ENCODE measurements at regions not wholly inside any gene's neighbourhood (a gene's known extent, or its start where the extent isn't known, plus 50 kb on each side); places are given as distances from the start of the nearest gene placed in this dataset.

DNA sequence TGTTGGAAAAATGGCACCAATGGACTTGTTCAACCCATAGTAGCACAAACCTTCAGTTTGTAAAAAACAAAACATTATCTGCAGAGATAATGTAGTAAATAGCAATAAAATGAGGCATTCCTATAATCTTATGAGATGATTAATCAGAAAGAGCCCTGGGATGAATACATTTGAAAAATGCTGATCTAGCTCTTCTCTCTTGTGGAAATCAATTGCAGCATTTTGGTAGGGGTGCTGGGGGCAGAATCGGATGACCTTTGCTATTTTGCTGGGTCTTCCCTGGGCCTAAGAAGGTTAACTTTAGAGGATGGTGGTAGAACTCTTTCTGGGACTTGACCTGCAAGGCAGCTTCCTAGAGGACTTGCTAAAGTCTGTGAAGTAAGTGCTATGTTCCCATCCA lies 163.5 kb downstream of the ADRA2A start:
- H3K9ac ChIP-seq (replicated peaks; ENCODE audit: extremely low read depth, insufficient read depth, low read length), result no peak overlapping the region
- no peaks in the 10 kb centered on the region for H3K4me1 ChIP-seq (ENCODE audit: control insufficient read depth, extremely low read depth, insufficient read depth, low read length)
- ChIA-PET CTCF (no interaction called here), POLR2A (no interaction called here)
- intact Hi-C loops (cut with micrococcal nuclease), result no loop called here
- TF ChIP-seq, protein P1, sequence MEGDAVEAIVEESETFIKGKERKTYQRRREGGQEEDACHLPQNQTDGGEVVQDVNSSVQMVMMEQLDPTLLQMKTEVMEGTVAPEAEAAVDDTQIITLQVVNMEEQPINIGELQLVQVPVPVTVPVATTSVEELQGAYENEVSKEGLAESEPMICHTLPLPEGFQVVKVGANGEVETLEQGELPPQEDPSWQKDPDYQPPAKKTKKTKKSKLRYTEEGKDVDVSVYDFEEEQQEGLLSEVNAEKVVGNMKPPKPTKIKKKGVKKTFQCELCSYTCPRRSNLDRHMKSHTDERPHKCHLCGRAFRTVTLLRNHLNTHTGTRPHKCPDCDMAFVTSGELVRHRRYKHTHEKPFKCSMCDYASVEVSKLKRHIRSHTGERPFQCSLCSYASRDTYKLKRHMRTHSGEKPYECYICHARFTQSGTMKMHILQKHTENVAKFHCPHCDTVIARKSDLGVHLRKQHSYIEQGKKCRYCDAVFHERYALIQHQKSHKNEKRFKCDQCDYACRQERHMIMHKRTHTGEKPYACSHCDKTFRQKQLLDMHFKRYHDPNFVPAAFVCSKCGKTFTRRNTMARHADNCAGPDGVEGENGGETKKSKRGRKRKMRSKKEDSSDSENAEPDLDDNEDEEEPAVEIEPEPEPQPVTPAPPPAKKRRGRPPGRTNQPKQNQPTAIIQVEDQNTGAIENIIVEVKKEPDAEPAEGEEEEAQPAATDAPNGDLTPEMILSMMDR (IDR thresholded peaks at IDR 0.05; ENCODE audit: extremely low read depth in 1 of 2, insufficient read depth in 1 of 2, low read depth in 1 of 2, low read length in 2 of 2), result no peak
- no peak for TF ChIP-seq MYC (IDR thresholded peaks at IDR 0.05; ENCODE audit: low read depth, low read length)
- no peak for TF ChIP-seq EZH2 (IDR thresholded peaks at IDR 0.05; ENCODE audit: borderline replicate concordance, low read depth, low read length, severe bottlenecking)
- no peak for TF ChIP-seq POLR2A (IDR thresholded peaks at IDR 0.05; ENCODE audit: low read depth, low read length)
- TF ChIP-seq POLR2AphosphoS5 (IDR thresholded peaks at IDR 0.05; ENCODE audit: insufficient read depth, low read depth, low read length), result no peak
- TF ChIP-seq GATA2 (IDR thresholded peaks at IDR 0.05; ENCODE audit: insufficient read depth, insufficient read length, low read depth, low read length), result no peak
- TF ChIP-seq, protein P2, sequence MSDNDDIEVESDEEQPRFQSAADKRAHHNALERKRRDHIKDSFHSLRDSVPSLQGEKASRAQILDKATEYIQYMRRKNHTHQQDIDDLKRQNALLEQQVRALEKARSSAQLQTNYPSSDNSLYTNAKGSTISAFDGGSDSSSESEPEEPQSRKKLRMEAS (IDR thresholded peaks at IDR 0.05; ENCODE audit: insufficient read depth, insufficient read length), result no peak
- H3K9me3 ChIP-seq (replicated peaks; ENCODE audit: control insufficient read depth, insufficient read depth, low read length), result peaks cover 4% of the 10 kb centered on the region
- no peaks in the 10 kb centered on the region for H3K9me1 ChIP-seq (replicated peaks; ENCODE audit: control insufficient read depth, extremely low read depth, insufficient read depth, low read length)
- no peak overlapping the region for H3K4me3 ChIP-seq (replicated peaks in 1 of 3; ENCODE audit: insufficient read depth in 1 of 3, low read depth in 1 of 3, low read length in 3 of 3)
- H3K4me2 ChIP-seq (ENCODE audit: insufficient read depth, low read length), result no peak overlapping the region
- H3K36me3 ChIP-seq (ENCODE audit: control insufficient read depth in 2 of 2, extremely low read depth in 1 of 2, insufficient read depth in 2 of 2, low read length in 2 of 2), result no peaks in the 10 kb centered on the region
- BruUV-seq (replicated peaks), result no TSS peak
- H2AFZ ChIP-seq (ENCODE audit: low read depth, low read length), result no peak overlapping the region
- H4K20me1 ChIP-seq (replicated peaks; ENCODE audit: control insufficient read depth, extremely low read depth, insufficient read depth, low read length), result no peaks in the 10 kb centered on the region
- no peaks in the 10 kb centered on the region for H3K27me3 ChIP-seq (ENCODE audit: control insufficient read depth in 2 of 2, insufficient read depth in 2 of 2, low read length in 2 of 2)
- H3K79me2 ChIP-seq (ENCODE audit: control insufficient read depth, insufficient read depth, low read length), result no peaks in the 10 kb centered on the region
- dilution Hi-C loops (cut with MboI; ENCODE audit: extremely low pct_ligation_motif_present, low sequenced_read_pairs), result no loop called here
- FAIRE-seq (no peak), DNase-seq (ENCODE audit: low read depth, low spot score) (no peak)
- H3K27ac ChIP-seq (ENCODE audit: insufficient read depth, low read depth, low read length), result no peak overlapping the region

DNA sequence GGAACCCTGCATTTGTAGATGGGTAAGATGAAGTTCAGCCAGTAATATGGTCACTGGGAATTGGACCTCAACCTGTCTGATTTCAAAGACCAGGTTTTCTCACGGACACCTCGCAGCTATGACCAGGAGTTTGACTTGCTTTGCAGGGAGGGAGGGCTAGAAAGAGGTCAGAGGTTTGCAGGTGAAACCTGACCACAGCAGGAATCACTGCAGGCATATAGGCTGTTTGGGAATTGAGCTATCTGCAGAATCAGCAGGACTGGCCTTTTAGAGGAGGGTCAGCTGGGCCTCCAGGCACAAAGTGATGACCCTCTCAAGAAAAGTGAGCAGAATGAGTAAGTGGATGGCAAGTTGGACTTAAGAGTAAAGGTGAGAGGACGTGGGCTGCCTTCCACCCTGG lies 166.3 kb downstream of the ADRA2A start:
- no peaks in the 10 kb centered on the region for H3K36me3 ChIP-seq (ENCODE audit: control insufficient read depth in 2 of 2, extremely low read depth in 1 of 2, insufficient read depth in 2 of 2, low read length in 2 of 2)
- no peaks in the 10 kb centered on the region for H4K20me1 ChIP-seq (replicated peaks; ENCODE audit: control insufficient read depth, extremely low read depth, insufficient read depth, low read length)
- H3K4me3 ChIP-seq (replicated peaks in 1 of 3; ENCODE audit: insufficient read depth in 1 of 3, low read depth in 1 of 3, low read length in 3 of 3), result no peak overlapping the region
- no peaks in the 10 kb centered on the region for H3K9me1 ChIP-seq (replicated peaks; ENCODE audit: control insufficient read depth, extremely low read depth, insufficient read depth, low read length)
- ChIA-PET CTCF (no interaction called here), POLR2A (no interaction called here)
- no peaks in the 10 kb centered on the region for H3K79me2 ChIP-seq (ENCODE audit: control insufficient read depth, insufficient read depth, low read length)
- no peak for TF ChIP-seq POLR2AphosphoS5 (IDR thresholded peaks at IDR 0.05; ENCODE audit: insufficient read depth, low read depth, low read length)
- TF ChIP-seq, protein P1 (IDR thresholded peaks at IDR 0.05; ENCODE audit: extremely low read depth in 1 of 2, insufficient read depth in 1 of 2, low read depth in 1 of 2, low read length in 2 of 2), result no peak
- H3K9ac ChIP-seq (replicated peaks; ENCODE audit: extremely low read depth, insufficient read depth, low read length), result no peak overlapping the region
- H2AFZ ChIP-seq (ENCODE audit: low read depth, low read length), result no peak overlapping the region
- no peaks in the 10 kb centered on the region for H3K4me1 ChIP-seq (ENCODE audit: control insufficient read depth, extremely low read depth, insufficient read depth, low read length)
- no peak overlapping the region for H3K27ac ChIP-seq (ENCODE audit: insufficient read depth, low read depth, low read length)
- no peak for DNase-seq (ENCODE audit: low read depth, low spot score)
- intact Hi-C loops (cut with micrococcal nuclease) (no loop called here), dilution Hi-C loops (cut with MboI; ENCODE audit: extremely low pct_ligation_motif_present, low sequenced_read_pairs) (no loop called here)
- H3K27me3 ChIP-seq (ENCODE audit: control insufficient read depth in 2 of 2, insufficient read depth in 2 of 2, low read length in 2 of 2), result no peaks in the 10 kb centered on the region
- FAIRE-seq, result no peak
- peaks cover 6% of the 10 kb centered on the region for H3K9me3 ChIP-seq (replicated peaks; ENCODE audit: control insufficient read depth, insufficient read depth, low read length)
- BruUV-seq (replicated peaks), result no TSS peak
- H3K4me2 ChIP-seq (ENCODE audit: insufficient read depth, low read length), result no peak overlapping the region

All from endothelial cell of umbilical vein (primary cell).